Activated T-cell treated with anti-CD3 and anti-CD28 coated beads, Interleukin-2, amount 50 U/mL, for 4 hours (primary cell): ENCODE measurements at regions not wholly inside any gene's neighbourhood (a gene's known extent, or its start where the extent isn't known, plus 50 kb on each side); places are given as distances from the start of the nearest gene placed in this dataset.

Experiments
- ATAC-seq, 2 donors: fragments of 200-7000 bp; cut with Tn5 transposase; one replicate each; pipeline ENCODE4 v1.10.0; 2021
- DNase-seq: peaks from one replicate; pipeline ENCODE4 v3.0.0-alpha.2; 2020
- H3K27me3 Mint-ChIP-seq: one replicate; pipeline ENCODE4 v1.8.0; 2021; ENCODE audit warnings: low read depth, mixed read lengths
- H3K36me3 Mint-ChIP-seq: one replicate; pipeline ENCODE4 v1.8.0; 2022; ENCODE audit warnings: mixed read lengths; ENCODE audit not compliant: insufficient read depth
- H3K4me1 Mint-ChIP-seq: one replicate; pipeline ENCODE4 v1.8.0; 2021; ENCODE audit warnings: low read depth, mixed read lengths
- H3K4me3 Mint-ChIP-seq: one replicate; pipeline ENCODE4 v1.8.0; 2021; ENCODE audit warnings: mild to moderate bottlenecking, moderate library complexity, mixed read lengths
- H3K9me3 Mint-ChIP-seq: one replicate; pipeline ENCODE4 v1.8.0; 2021; ENCODE audit warnings: mixed read lengths

GRCh38 chr2:17306706-17307105 lies 211.5 kb downstream of the RAD51AP2 start:
- DNase-seq (no peak), ATAC-seq (no peak)
- H3K4me3 Mint-ChIP-seq = no peak overlapping the region
- H3K36me3 Mint-ChIP-seq = no peaks in the 10 kb centered on the region
- no peaks in the 10 kb centered on the region for H3K4me1 Mint-ChIP-seq
- H3K27me3 Mint-ChIP-seq = no peaks in the 10 kb centered on the region
- H3K9me3 Mint-ChIP-seq = no peaks in the 10 kb centered on the region

GRCh38 chr2:17306219-17306618 lies 212.0 kb downstream of the RAD51AP2 start:
- H3K4me3 Mint-ChIP-seq = no peak overlapping the region

GRCh38 chr2:17303521-17303920 lies 214.7 kb downstream of the RAD51AP2 start:
- Mint-ChIP-seq H3K9me3 (peaks cover 4% of the 10 kb centered on the region), H3K4me1 (no peaks in the 10 kb centered on the region), H3K27me3 (no peaks in the 10 kb centered on the region), H3K4me3 (no peak overlapping the region), H3K36me3 (no peaks in the 10 kb centered on the region)
- DNase-seq = no peak
- ATAC-seq = no peak

More at GRCh38 chr2:17306219-17306618, 212.0 kb downstream of the RAD51AP2 start:
- Mint-ChIP-seq H3K36me3 (no peaks in the 10 kb centered on the region), H3K27me3 (no peaks in the 10 kb centered on the region), H3K4me1 (no peaks in the 10 kb centered on the region), H3K9me3 (no peaks in the 10 kb centered on the region)
- DNase-seq (no peak), ATAC-seq (no peak)

GRCh38 chr2:17303054-17303453 lies 215.2 kb downstream of the RAD51AP2 start:
- no peak overlapping the region for H3K4me3 Mint-ChIP-seq
- ATAC-seq (no peak), DNase-seq (no peak)
- H3K4me1 Mint-ChIP-seq = no peaks in the 10 kb centered on the region
- H3K36me3 Mint-ChIP-seq = no peaks in the 10 kb centered on the region
- H3K9me3 Mint-ChIP-seq = peaks cover 4% of the 10 kb centered on the region
- H3K27me3 Mint-ChIP-seq = no peaks in the 10 kb centered on the region

GRCh38 chr2:17302281-17302680 lies 216.0 kb downstream of the RAD51AP2 start:
- DNase-seq = no peak
- H3K9me3 Mint-ChIP-seq = peaks cover 4% of the 10 kb centered on the region
- no peaks in the 10 kb centered on the region for H3K36me3 Mint-ChIP-seq
- no peak overlapping the region for H3K4me3 Mint-ChIP-seq
- no peaks in the 10 kb centered on the region for H3K27me3 Mint-ChIP-seq
- no peak for ATAC-seq
- no peaks in the 10 kb centered on the region for H3K4me1 Mint-ChIP-seq

GRCh38 chr2:17301437-17301836 lies 216.8 kb downstream of the RAD51AP2 start:
- Mint-ChIP-seq H3K4me1 (no peaks in the 10 kb centered on the region), H3K27me3 (no peaks in the 10 kb centered on the region), H3K4me3 (no peak overlapping the region), H3K9me3 (peaks cover 4% of the 10 kb centered on the region), H3K36me3 (no peaks in the 10 kb centered on the region)
- DNase-seq = no peak
- ATAC-seq = no peak

GRCh38 chr2:17299891-17300540 lies 218.2 kb downstream of the RAD51AP2 start:
- ATAC-seq = no peak
- H3K4me1 Mint-ChIP-seq = no peaks in the 10 kb centered on the region
- H3K4me3 Mint-ChIP-seq = no peak overlapping the region
- H3K36me3 Mint-ChIP-seq = no peaks in the 10 kb centered on the region
- no peaks in the 10 kb centered on the region for H3K27me3 Mint-ChIP-seq
- H3K9me3 Mint-ChIP-seq = peaks cover 4% of the 10 kb centered on the region
- DNase-seq = no peak

GRCh38 chr2:17298453-17298852 lies 219.8 kb downstream of the RAD51AP2 start:
- Mint-ChIP-seq H3K36me3 (no peaks in the 10 kb centered on the region), H3K4me1 (no peaks in the 10 kb centered on the region), H3K9me3 (peaks cover 4% of the 10 kb centered on the region), H3K4me3 (no peak overlapping the region), H3K27me3 (no peaks in the 10 kb centered on the region)
- no peak for DNase-seq
- no peak for ATAC-seq

- Mint-ChIP-seq H3K9me3 (peaks cover 4% of the 10 kb centered on the region), H3K27me3 (no peaks in the 10 kb centered on the region)
- DNase-seq = no peak
Measured at GRCh38 chr2:17296686-17297085, 221.6 kb downstream of the RAD51AP2 start.

GRCh38 chr2:17289669-17290068 lies 228.6 kb downstream of the RAD51AP2 start:
- no peak for DNase-seq
- Mint-ChIP-seq H3K4me3 (no peak overlapping the region), H3K9me3 (peaks cover 3% of the 10 kb centered on the region), H3K27me3 (no peaks in the 10 kb centered on the region), H3K36me3 (no peaks in the 10 kb centered on the region), H3K4me1 (no peaks in the 10 kb centered on the region)
- no peak for ATAC-seq

More at GRCh38 chr2:17296686-17297085, 221.6 kb downstream of the RAD51AP2 start:
- Mint-ChIP-seq H3K4me3 (no peak overlapping the region), H3K4me1 (no peaks in the 10 kb centered on the region), H3K36me3 (no peaks in the 10 kb centered on the region)
- ATAC-seq = no peak

- Mint-ChIP-seq H3K36me3 (no peaks in the 10 kb centered on the region), H3K4me1 (no peaks in the 10 kb centered on the region), H3K27me3 (no peaks in the 10 kb centered on the region), H3K4me3 (no peak overlapping the region), H3K9me3 (peaks cover 3% of the 10 kb centered on the region)
- ATAC-seq = no peak
- DNase-seq = no peak
Measured at GRCh38 chr2:17287183-17287582, 231.1 kb downstream of the RAD51AP2 start.

- no peak for DNase-seq
- no peak for ATAC-seq
- Mint-ChIP-seq H3K9me3 (peaks cover 3% of the 10 kb centered on the region), H3K4me3 (no peak overlapping the region), H3K27me3 (no peaks in the 10 kb centered on the region), H3K4me1 (no peaks in the 10 kb centered on the region), H3K36me3 (no peaks in the 10 kb centered on the region)
Measured at GRCh38 chr2:17282826-17283225, 235.4 kb downstream of the RAD51AP2 start.

- H3K4me1 Mint-ChIP-seq = no peaks in the 10 kb centered on the region
- H3K27me3 Mint-ChIP-seq = no peaks in the 10 kb centered on the region
- H3K4me3 Mint-ChIP-seq = no peak overlapping the region
- ATAC-seq (no peak), DNase-seq (no peak)
- H3K36me3 Mint-ChIP-seq = no peaks in the 10 kb centered on the region
- H3K9me3 Mint-ChIP-seq = peaks cover 3% of the 10 kb centered on the region
Measured at GRCh38 chr2:17282245-17282644, 236.0 kb downstream of the RAD51AP2 start.

GRCh38 chr2:17276220-17276619 lies 242.0 kb downstream of the RAD51AP2 start:
- Mint-ChIP-seq H3K27me3 (no peaks in the 10 kb centered on the region), H3K4me3 (no peak overlapping the region), H3K9me3 (peaks cover 9% of the 10 kb centered on the region), H3K36me3 (no peaks in the 10 kb centered on the region), H3K4me1 (no peaks in the 10 kb centered on the region)
- ATAC-seq (no peak), DNase-seq (no peak)

- Mint-ChIP-seq H3K27me3 (no peaks in the 10 kb centered on the region), H3K36me3 (no peaks in the 10 kb centered on the region), H3K4me3 (no peak overlapping the region), H3K4me1 (no peaks in the 10 kb centered on the region), H3K9me3 (peaks cover 5% of the 10 kb centered on the region)
- DNase-seq (no peak), ATAC-seq (no peak)
Measured at GRCh38 chr2:17272652-17273525, 245.4 kb downstream of the RAD51AP2 start.
